Thymus (tissue), 11 donors: ENCODE measurements at regions not wholly inside any gene's neighbourhood (a gene's known extent, or its start where the extent isn't known, plus 50 kb on each side); places are given as distances from the start of the nearest gene placed in this dataset.
A peak's percentile ranks its signal among the peaks of the same experiment; 100 is the strongest.

Experiments
- DNase-seq, 9 donors: peaks; one replicate each; pipeline ENCODE4 v3.0.0-alpha.2; 2013; ENCODE audit warnings: low spot score in 9 of 9, low read depth in 6 of 9, missing footprints in 1 of 9
- H3K27ac ChIP-seq, 2 donors: one replicate each; pipeline ENCODE4 v1.5.1; 2013; ENCODE audit warnings: control low read depth in 1 of 2, low read depth in 1 of 2, low read length in 1 of 2, mild to moderate bottlenecking in 1 of 2, moderate library complexity in 1 of 2
- H3K27me3 ChIP-seq, 2 donors: one replicate each; pipeline ENCODE4 v1.5.1; 2013; ENCODE audit warnings: low read length in 1 of 2; ENCODE audit not compliant: control insufficient read depth in 2 of 2, insufficient read depth in 1 of 2
- H3K36me3 ChIP-seq, 2 donors: one replicate each; pipeline ENCODE4 v1.5.1; 2013; ENCODE audit warnings: low read length in 1 of 2, mild to moderate bottlenecking in 1 of 2, moderate library complexity in 1 of 2; ENCODE audit not compliant: control insufficient read depth in 2 of 2, insufficient read depth in 2 of 2
- H3K4me1 ChIP-seq, 2 donors: one replicate each; pipeline ENCODE4 v1.5.1; 2013; ENCODE audit warnings: low read length in 2 of 2; ENCODE audit not compliant: control insufficient read depth in 2 of 2, insufficient read depth in 2 of 2
- H3K4me3 ChIP-seq, 2 donors: one replicate each; pipeline ENCODE4 v1.5.1; 2013; ENCODE audit warnings: low read length in 2 of 2, control low read depth in 1 of 2, mild to moderate bottlenecking in 1 of 2
- H3K9me3 ChIP-seq, 2 donors: one replicate each; pipeline ENCODE4 v1.5.1; 2013; ENCODE audit warnings: low read length in 1 of 2, mild to moderate bottlenecking in 1 of 2; ENCODE audit not compliant: control insufficient read depth in 2 of 2, insufficient read depth in 1 of 2
- WGBS: extraction: QIAGEN DNeasy Blood & Tissue Kit; methylation state at CpG from one replicate; pipeline ENCODE4 v1.1.7; 2013; 5-methylcytosine and 5-hydroxymethylcytosine counted together
- donor health status: healthy.

- H3K36me3 ChIP-seq = no peaks in the 10 kb centered on the region
- H3K9me3 ChIP-seq = no peaks in the 10 kb centered on the region
- peak in 1 of 9 donors; percentile 2 for DNase-seq
- no peak overlapping the region for H3K4me3 ChIP-seq
- no peak overlapping the region for H3K27ac ChIP-seq
- no peaks in the 10 kb centered on the region for H3K27me3 ChIP-seq
- no peaks in the 10 kb centered on the region for H3K4me1 ChIP-seq
- 43% methylated on average over 14 of the region's 14 CpGs for WGBS
Observed at GRCh38 chr10:3350617-3351258, 178.2 kb upstream of the PITRM1 start.

- no peak for DNase-seq
- H3K36me3 ChIP-seq = no peaks in the 10 kb centered on the region
- H3K27ac ChIP-seq = no peak overlapping the region
- H3K9me3 ChIP-seq = no peaks in the 10 kb centered on the region
- no peaks in the 10 kb centered on the region for H3K27me3 ChIP-seq
- H3K4me1 ChIP-seq = no peaks in the 10 kb centered on the region
- no peak overlapping the region for H3K4me3 ChIP-seq
- WGBS = 88% methylated on average over 11 of the region's 11 CpGs
Observed at GRCh38 chr10:3350205-3350604, 177.6 kb upstream of the PITRM1 start.

- Histone ChIP-seq H3K27ac (no peak overlapping the region), H3K9me3 (no peaks in the 10 kb centered on the region), H3K4me1 (no peaks in the 10 kb centered on the region), H3K36me3 (no peaks in the 10 kb centered on the region), H3K4me3 (no peak overlapping the region), H3K27me3 (no peaks in the 10 kb centered on the region)
- WGBS = 96% methylated on average over 6 of the region's 6 CpGs
- DNase-seq = no peak
Observed at GRCh38 chr10:3348564-3348963, 176.0 kb upstream of the PITRM1 start.

GRCh38 chr10:3347413-3348182 is 175.0 kb upstream of the PITRM1 start:
- H3K27ac ChIP-seq = no peak overlapping the region
- no peak for DNase-seq
- no peaks in the 10 kb centered on the region for H3K4me1 ChIP-seq
- no peaks in the 10 kb centered on the region for H3K27me3 ChIP-seq
- no peak overlapping the region for H3K4me3 ChIP-seq
- H3K9me3 ChIP-seq = no peaks in the 10 kb centered on the region
- WGBS = 86% methylated on average over 12 of the region's 12 CpGs
- no peaks in the 10 kb centered on the region for H3K36me3 ChIP-seq

- Histone ChIP-seq H3K4me3 (no peak overlapping the region), H3K27ac (no peak overlapping the region), H3K9me3 (no peaks in the 10 kb centered on the region), H3K4me1 (no peaks in the 10 kb centered on the region), H3K36me3 (no peaks in the 10 kb centered on the region), H3K27me3 (no peaks in the 10 kb centered on the region)
- 95% methylated on average over 10 of the region's 10 CpGs for WGBS
- DNase-seq = no peak
Observed at GRCh38 chr10:3346851-3347250, 174.3 kb upstream of the PITRM1 start.

- WGBS = 97% methylated on average over 3 of the region's 3 CpGs
- Histone ChIP-seq H3K27ac (no peak overlapping the region), H3K4me3 (no peak overlapping the region), H3K27me3 (no peaks in the 10 kb centered on the region), H3K36me3 (no peaks in the 10 kb centered on the region), H3K9me3 (no peaks in the 10 kb centered on the region), H3K4me1 (peaks cover 0 to 4% of the 10 kb centered on the region in 2 donors)
- DNase-seq = no peak
Observed at GRCh38 chr10:3342771-3343170, 170.2 kb upstream of the PITRM1 start.

- 91% methylated on average over 11 of the region's 11 CpGs for WGBS
- H3K4me3 ChIP-seq = no peak overlapping the region
- H3K4me1 ChIP-seq = peaks cover 0 to 4% of the 10 kb centered on the region in 2 donors
Observed at GRCh38 chr10:3340127-3340730, 167.6 kb upstream of the PITRM1 start.

GRCh38 chr10:3339531-3339950 is 167.0 kb upstream of the PITRM1 start:
- no peaks in the 10 kb centered on the region for H3K27me3 ChIP-seq
- peak in 1 of 9 donors; percentile 5 for DNase-seq
- WGBS = 46% methylated on average over 9 of the region's 9 CpGs
- H3K4me3 ChIP-seq = no peak overlapping the region
- H3K4me1 ChIP-seq = peaks cover 0 to 4% of the 10 kb centered on the region in 2 donors
- H3K27ac ChIP-seq = no peak overlapping the region
- no peaks in the 10 kb centered on the region for H3K36me3 ChIP-seq
- H3K9me3 ChIP-seq = no peaks in the 10 kb centered on the region

More at GRCh38 chr10:3340127-3340730, 167.6 kb upstream of the PITRM1 start:
- H3K36me3 ChIP-seq = no peaks in the 10 kb centered on the region
- no peak for DNase-seq
- no peaks in the 10 kb centered on the region for H3K9me3 ChIP-seq
- H3K27me3 ChIP-seq = no peaks in the 10 kb centered on the region
- H3K27ac ChIP-seq = no peak overlapping the region

- 91% methylated on average over 7 of the region's 7 CpGs for WGBS
- H3K4me1 ChIP-seq = peaks cover 0 to 4% of the 10 kb centered on the region in 2 donors
Observed at GRCh38 chr10:3339121-3339520, 166.5 kb upstream of the PITRM1 start.

More at GRCh38 chr10:3339121-3339520, 166.5 kb upstream of the PITRM1 start:
- H3K4me3 ChIP-seq = no peak overlapping the region
- H3K27me3 ChIP-seq = no peaks in the 10 kb centered on the region
- H3K27ac ChIP-seq = no peak overlapping the region
- no peaks in the 10 kb centered on the region for H3K9me3 ChIP-seq
- no peak for DNase-seq
- no peaks in the 10 kb centered on the region for H3K36me3 ChIP-seq
